Daoy (cell line): ENCODE measurements at regions not wholly inside any gene's neighbourhood (a gene's known extent, or its start where the extent isn't known, plus 50 kb on each side); places are given as distances from the start of the nearest gene placed in this dataset.
"Not testable (repeated sequence)": the region's sequence is repeated elsewhere in the genome, so short reads cannot be mapped to it uniquely, and the experiment has no call there.

Experiments used
- DNase-seq: peaks from one replicate; pipeline ENCODE4 v3.0.0-alpha.2; 2015; ENCODE audit warnings: low read depth

DNA sequence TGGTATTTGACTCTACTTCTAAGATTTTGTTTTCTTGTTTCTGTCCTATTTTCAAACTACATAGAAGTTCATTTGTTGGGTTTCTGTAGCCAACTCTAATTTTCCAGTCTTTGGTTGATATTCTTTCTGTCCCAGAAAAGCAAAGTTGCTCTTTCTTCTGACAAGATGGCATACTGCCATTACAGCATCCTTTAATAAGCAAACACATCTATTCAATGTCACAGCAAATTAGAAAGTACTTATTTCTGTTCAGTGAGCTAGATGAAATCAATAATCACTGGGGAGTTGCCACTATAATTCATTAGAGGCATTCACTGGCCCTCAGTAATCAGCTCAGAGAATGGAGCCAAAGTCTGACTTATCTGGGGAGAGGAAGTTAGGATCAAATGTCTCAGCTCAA lies 1258.0 kb upstream of the IGFBP7 start:
- no peak for DNase-seq

- DNase-seq: no peak
Observed at GRCh38 chr4:58360354-58361133, 1250.4 kb upstream of the IGFBP7 start.

DNA sequence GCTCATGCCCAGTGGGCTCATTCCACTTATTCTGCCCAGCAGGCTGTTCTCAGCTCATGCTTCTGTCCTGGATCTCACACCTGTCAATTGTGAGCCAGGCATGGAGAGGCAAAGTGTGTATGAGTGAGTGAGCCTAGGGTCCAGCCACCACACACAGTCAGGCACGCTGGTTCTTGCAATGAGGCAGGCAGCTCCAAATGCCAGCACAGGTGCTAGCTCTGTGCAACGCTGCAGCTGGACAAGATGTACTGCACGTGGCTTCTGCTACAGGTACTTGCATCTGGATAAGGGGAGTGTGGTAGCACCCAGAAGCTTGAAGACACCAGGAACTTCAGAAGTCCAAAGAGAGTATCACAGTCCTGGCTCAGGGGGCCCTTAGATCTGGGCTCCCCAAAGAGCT lies 1249.4 kb upstream of the IGFBP7 start:
- DNase-seq: no peak

DNA sequence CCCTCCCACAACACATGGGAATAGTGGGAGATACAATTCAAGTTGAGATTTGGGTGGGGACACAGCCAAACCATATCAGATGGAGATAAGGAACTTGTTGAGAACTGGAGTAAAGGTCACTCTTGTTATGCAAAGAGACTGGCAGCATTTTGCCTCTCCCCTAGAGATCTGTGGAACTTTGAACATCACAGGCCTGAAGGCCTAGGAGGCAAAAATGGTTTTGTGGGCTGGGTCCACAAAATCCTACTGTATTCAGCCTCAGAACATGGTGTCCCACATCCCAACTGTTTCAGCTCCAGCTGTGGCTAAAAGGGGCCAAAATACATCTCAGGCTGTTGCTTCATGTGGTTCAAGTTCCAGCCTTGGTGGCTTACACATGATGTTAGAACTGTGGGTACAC lies 1247.8 kb upstream of the IGFBP7 start:
- no peak for DNase-seq

DNA sequence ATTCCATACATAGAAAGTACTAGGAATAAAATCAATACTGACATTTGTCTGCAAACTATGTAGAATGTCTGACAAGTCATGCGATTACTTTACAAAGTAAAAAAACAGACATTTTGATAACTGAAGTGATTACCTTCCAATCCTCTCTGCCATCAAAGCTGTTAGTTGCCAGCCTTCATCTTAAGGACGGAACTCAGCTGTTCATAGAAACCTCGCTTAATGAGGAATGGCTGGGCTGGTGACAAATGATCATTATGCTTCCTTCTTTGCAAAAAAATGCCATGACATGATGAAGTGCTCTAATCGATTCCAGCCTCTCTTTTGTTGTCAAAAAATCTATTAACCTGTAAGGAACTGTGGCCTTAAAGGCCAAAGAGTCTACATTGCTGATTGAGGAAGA lies 1214.9 kb upstream of the IGFBP7 start:
- DNase-seq: no peak

DNA sequence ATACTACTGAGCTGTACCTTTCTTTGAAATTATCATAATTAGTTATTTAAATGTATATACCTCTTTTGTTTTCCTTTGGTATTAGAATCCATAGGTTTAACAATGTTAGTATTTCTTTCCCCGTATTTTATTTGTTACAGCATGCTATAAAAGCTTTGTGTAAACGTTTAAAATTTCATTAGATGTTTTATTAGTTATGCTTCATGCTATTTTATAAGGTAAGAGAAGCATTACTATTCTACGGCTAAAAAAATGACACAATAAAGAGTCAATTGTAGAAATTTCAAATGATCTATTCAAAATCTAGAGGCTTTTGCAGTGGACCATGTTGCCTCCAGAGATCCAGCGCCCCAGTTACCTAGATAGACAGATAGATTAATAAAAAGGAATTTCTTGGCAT lies 1203.3 kb upstream of the IGFBP7 start:
- no peak for DNase-seq

DNA sequence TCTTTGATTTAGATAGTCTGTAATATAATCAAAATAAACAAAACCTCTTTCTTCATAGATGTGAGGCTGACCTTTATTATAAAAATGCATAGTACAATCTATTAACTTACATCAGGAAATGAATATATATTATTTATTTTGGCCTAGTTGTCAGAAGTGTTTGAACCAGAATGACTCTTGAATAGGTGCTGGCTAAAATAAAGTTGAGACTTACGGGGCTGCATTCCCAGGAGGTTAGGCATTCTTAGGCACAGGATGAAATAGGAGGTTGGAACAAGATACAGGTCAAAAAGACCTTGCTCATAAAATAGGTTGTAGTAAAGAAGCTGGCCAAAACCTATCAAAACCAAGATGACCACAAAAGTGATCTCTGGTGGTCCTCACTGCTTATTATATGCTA lies 1193.3 kb upstream of the IGFBP7 start:
- no peak for DNase-seq

DNA sequence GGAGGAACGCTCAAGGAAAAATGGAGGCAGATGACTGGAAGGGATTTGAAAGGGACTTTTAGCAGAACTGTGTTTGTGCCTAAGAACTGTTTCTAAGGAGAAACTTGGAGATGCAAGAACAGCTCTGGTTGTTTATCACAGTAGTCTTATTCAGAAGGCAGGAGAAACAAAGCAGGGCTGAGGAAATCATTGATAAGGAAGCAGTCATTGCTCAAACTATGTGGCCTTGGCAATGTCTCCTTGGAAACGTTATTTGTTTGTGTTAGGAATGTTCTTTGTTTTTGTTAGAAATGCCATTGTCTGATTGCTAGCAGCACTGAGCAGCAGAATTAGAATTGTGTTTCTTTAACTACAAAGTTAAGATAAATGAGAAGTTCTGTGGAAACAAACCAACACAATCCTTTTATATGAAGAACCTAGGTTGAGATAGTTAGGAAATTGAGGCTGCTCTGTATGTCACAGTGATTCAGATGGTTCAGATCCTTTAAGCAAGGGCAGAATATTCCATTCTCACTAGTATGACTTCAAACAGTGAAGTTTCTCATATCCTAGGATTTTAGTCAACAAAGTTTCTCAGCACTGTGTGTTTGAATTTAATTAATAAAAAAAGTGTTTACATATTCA lies 1191.3 kb upstream of the IGFBP7 start:
- DNase-seq: no peak

GRCh38 chr4:58286335-58286734 lies 1176.2 kb upstream of the IGFBP7 start:
- no peak for DNase-seq

- not testable (repeated sequence) for DNase-seq
Observed at GRCh38 chr4:58280928-58281327, 1170.7 kb upstream of the IGFBP7 start.

DNA sequence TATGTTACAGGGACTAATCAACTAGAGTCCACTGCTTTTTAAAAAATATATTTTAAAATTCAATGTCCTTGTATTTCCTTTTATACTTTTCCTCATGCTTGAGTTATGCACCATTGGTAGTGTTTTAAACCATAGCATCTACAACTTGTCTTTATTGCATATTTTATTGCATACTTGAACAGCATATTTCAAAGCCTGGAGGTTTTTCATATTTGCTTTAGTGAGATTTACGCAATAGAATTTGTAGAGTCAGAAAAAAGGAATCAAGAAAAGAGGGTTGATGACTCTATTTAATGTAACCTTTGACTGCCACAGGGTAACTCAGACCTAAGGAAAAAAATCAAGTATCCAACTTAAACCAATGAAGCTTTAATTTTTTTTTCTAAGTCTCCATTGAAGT lies 1165.7 kb upstream of the IGFBP7 start:
- no peak for DNase-seq

GRCh38 chr4:58274553-58274952 lies 1164.4 kb upstream of the IGFBP7 start:
- DNase-seq: no peak

GRCh38 chr4:58272311-58272710 lies 1162.1 kb upstream of the IGFBP7 start:
- DNase-seq: no peak

DNA sequence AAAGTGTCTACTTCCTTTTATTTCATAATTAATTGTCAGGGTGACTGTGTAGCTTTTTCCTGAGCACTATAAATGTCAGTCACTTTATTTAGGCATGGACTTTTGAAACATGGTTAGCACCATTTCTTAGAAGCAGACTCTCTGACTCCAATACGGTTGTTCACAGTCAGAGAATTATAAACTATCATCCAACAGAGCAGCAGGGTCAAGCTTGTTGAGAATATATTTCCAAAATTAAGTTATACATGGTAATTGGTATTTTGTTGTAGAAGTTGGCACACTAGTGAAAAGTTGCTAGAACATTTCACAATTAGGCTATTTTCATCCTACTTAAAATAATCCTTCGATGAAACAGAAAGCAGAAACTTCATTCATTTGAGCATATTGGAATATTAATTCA lies 1155.5 kb upstream of the IGFBP7 start:
- DNase-seq: no peak

DNA sequence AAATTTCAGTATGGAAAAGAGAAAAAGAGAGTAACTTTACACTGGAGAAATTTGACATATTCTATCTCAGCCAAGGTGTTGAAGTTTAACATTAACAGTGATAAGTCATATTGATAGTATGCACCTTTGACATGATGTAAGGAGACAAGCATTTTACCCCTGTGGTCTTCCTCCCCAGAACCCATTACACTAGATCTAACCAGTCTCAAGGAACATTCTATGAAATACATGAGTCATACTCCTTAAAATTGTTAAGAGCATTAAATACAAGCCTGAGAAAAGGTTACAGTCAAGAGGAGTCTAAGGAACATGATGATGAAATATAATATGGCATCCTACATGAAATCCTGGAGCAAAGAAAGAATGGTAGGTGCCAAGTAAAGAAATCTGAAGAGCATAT lies 1151.3 kb upstream of the IGFBP7 start:
- no peak for DNase-seq

DNA sequence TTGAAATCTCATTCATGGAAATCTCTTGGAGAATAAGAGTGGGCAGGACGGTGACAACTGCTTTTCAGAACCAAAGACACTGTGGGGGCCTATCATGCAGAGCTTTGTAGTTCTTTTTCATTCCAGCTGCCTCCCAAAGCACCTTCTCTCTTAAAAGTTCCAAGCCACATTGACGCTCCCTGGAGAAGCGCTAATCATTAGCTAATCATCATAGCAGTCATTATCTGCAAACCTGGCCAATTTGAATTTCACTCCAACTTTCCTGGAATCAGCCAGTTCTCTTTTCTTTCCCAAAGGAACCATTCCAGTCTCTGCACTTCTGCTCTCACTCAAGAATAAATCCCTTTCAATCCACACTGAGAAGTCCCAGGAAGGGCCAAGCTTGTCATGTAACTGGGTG lies 1144.1 kb upstream of the IGFBP7 start:
- no peak for DNase-seq

DNA sequence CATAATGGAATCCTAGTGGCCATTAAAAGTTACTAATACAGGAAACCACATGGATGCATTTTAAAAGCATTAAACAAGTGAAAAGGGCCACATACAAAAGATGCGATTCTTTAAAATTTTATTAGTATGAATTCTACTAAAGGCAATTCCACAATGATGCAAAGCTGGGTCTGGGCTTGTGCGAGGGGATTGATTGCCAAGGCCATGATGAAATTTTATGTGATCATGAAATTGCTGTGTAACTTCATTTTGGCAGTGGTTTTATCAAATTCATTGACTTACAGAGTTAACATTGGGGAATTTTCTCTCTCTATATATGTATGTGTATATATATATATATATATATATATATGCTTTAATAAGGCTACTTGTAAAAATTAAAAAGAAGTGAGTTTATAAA lies 1142.5 kb upstream of the IGFBP7 start:
- DNase-seq: no peak

DNA sequence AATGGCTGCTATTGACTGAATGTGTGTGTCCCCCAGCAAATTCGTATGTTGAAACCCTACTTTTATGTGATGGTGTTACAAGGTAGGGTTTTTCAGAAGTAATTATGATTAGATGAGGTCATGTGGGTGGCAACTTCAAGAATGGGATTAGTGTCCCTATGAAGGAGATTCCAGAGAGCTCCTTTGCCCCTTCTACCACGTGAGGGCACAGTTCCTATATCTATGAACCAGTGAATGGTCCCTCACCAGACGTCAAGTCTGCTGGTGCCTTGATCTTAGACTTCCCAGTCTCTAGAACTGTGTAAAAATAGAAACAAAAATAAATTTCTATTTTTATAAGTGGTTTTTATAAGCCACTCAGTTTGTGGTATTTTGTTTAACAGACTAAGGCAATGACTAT lies 1137.6 kb upstream of the IGFBP7 start:
- DNase-seq: no peak

GRCh38 chr4:58225460-58225859 lies 1115.3 kb upstream of the IGFBP7 start:
- no peak for DNase-seq

DNA sequence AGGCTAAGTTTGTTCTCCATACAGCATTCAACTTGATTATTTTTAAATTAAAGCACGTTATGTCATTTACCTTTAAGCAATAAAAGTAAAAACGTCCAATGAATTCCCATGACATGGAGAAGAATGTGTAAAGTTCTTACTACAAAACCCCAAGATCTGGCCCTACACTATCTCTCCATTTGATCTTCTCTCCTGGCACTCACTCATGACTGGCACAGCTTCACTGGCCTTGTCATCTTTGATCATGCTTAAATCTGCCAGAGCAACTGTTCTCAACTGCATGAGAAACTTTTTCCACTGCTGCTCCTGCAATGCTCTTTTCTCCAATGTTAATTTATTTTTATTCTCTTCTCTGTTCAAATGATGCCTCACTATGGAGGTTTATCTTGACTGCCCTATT lies 1109.0 kb upstream of the IGFBP7 start:
- DNase-seq: no peak

GRCh38 chr4:58216461-58216860 lies 1106.3 kb upstream of the IGFBP7 start:
- no peak for DNase-seq

DNA sequence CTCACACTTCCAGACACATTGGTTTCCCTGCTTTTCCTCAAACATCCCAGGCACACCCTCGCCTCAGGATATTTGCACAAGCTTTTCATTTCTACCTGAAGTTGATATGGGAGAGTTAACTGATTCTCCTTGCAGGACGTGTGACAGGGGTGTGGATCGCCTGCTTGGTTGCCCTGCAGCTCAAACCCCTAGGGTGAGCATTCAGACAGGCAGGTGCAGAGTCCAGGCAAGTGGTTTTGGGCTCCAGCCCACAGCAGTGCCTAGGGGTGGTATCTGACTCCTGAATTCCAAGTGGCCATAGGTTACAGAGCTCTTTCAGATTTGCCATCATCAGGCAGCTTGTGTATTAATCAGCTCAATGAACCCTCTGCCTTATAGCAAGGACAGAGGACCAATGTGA lies 1104.2 kb upstream of the IGFBP7 start:
- DNase-seq: no peak

- DNase-seq: no peak
Observed at GRCh38 chr4:58209551-58209950, 1099.4 kb upstream of the IGFBP7 start.

DNA sequence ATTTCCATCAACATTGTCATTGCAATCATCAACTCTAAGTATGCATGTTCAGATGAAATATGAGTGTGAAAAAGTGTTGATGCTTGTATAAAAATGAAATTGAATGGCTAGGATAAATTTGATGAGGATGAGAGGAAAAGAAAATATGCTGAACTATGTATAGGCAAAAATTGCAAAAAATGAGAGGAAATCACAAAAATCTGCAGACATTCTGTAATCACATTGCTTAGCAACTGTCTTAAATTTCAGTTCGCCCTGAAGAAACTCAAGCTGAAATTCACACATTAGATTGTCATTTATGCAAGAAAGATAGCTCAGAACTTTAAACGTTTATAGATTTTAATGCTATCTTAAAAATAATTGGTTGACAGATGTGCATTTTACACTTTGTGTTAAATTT lies 1098.8 kb upstream of the IGFBP7 start:
- no peak for DNase-seq
